ENCODE measurements at regions not wholly inside any gene's neighbourhood (a gene's known extent, or its start where the extent isn't known, plus 50 kb on each side); places are given as distances from the start of the nearest gene placed in this dataset.

DNA sequence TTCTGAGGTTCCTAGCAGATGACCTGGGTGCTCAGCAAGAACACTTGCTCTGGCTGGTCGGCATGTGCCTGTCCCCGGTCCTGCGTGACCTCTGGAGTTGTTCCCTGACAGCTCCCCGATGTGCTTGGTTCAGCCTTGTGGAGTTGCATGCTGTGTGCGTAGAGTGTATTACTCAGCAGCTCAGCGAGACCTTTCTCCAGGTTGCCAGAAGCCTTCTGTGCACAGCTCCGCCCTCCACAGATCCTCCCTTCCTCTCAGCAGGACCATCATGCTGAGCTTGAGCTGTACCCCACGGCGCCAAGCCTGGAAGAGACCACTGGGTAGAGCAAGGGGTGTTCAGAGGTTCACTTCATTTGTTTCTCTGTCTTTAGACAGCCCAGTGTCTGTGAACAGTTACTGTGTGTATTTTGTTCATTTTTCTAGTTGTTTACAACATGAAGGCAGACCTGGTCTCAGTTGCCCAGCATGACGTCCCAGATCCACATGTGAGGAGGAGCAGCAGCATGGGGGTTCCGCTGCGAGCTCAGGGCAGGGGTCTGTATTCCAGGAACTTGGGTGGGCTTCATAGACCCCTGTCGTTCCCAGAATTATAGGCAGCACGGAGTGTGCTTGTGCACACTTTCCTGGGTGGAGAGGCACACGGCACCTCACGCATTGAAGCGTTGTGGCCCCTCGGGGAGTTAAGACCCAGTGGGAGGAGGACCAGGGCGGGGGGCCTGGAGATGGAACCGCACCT is 148.6 kb downstream of the IGLL1 start:
- TF ChIP-seq, protein P1, sequence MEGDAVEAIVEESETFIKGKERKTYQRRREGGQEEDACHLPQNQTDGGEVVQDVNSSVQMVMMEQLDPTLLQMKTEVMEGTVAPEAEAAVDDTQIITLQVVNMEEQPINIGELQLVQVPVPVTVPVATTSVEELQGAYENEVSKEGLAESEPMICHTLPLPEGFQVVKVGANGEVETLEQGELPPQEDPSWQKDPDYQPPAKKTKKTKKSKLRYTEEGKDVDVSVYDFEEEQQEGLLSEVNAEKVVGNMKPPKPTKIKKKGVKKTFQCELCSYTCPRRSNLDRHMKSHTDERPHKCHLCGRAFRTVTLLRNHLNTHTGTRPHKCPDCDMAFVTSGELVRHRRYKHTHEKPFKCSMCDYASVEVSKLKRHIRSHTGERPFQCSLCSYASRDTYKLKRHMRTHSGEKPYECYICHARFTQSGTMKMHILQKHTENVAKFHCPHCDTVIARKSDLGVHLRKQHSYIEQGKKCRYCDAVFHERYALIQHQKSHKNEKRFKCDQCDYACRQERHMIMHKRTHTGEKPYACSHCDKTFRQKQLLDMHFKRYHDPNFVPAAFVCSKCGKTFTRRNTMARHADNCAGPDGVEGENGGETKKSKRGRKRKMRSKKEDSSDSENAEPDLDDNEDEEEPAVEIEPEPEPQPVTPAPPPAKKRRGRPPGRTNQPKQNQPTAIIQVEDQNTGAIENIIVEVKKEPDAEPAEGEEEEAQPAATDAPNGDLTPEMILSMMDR (conservative IDR thresholded peaks at IDR 0.05; ENCODE audit: low read length) = no peak
- no peak for TF ChIP-seq EZH2phosphoT487 (IDR thresholded peaks at IDR 0.05; ENCODE audit: borderline replicate concordance, low read depth, low read length)

Data from OCI-LY7 (cell line).